ENCODE measurements at regions not wholly inside any gene's neighbourhood (a gene's known extent, or its start where the extent isn't known, plus 50 kb on each side); places are given as distances from the start of the nearest gene placed in this dataset.

DNA sequence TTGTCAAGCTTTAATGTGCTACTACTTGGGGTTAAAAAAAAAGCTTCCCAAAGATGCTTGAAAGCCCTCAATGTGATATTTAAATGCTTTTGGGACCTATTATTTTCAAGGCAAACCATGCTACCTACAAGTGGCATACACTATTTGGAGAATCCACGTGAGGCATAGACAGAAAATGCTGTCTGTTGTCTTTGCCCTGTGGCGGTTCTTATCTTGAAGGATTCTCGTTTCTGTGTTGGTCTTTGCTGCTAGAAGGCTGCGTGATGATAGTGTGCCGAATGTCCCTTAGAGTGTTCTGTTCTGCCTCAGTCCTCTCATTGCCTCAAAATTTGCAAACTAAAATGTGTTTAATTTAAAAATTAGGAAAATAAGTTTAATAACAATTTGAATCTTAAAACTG lies 356.2 kb upstream of the RARB start:
- H3K23ac ChIP-seq (ENCODE audit: insufficient read length) = no peak overlapping the region
- H3K79me2 ChIP-seq (ENCODE audit: control insufficient read depth in 1 of 2, insufficient read depth in 2 of 2, low read length in 2 of 2) = no peaks in the 10 kb centered on the region
- FAIRE-seq (no peak), DNase-seq (ENCODE audit: low read depth in 1 of 2, low spot score in 2 of 2) (no peak)
- no peak overlapping the region for H3K9ac ChIP-seq (replicated peaks in 1 of 4; ENCODE audit: extremely low read depth in 1 of 4, low read depth in 3 of 4, low read length in 3 of 4)
- TF ChIP-seq JUND (IDR thresholded peaks at IDR 0.05; ENCODE audit: low read length) (no peak), SP2 (IDR thresholded peaks at IDR 0.05; ENCODE audit: low read length) (no peak), GTF2F1 (IDR thresholded peaks at IDR 0.05; ENCODE audit: borderline replicate concordance, low read depth, low read length) (no peak), TEAD4 (IDR thresholded peaks at IDR 0.05; ENCODE audit: low read depth, low read length) (no peak), SRF (IDR thresholded peaks at IDR 0.05; ENCODE audit: low read depth, low read length) (no peak), SP1 (IDR thresholded peaks at IDR 0.05; ENCODE audit: low read depth, low read length) (no peak), SUZ12 (IDR thresholded peaks at IDR 0.05; ENCODE audit: low read length) (no peak), KDM1A (IDR thresholded peaks at IDR 0.05; ENCODE audit: borderline replicate concordance, low read length) (no peak), RBBP5 (IDR thresholded peaks at IDR 0.05; ENCODE audit: borderline replicate concordance, low read depth, low read length) (no peak), FOSL1 (IDR thresholded peaks at IDR 0.05; ENCODE audit: insufficient read depth, low read depth, low read length) (no peak)
- TF ChIP-seq, protein P1, sequence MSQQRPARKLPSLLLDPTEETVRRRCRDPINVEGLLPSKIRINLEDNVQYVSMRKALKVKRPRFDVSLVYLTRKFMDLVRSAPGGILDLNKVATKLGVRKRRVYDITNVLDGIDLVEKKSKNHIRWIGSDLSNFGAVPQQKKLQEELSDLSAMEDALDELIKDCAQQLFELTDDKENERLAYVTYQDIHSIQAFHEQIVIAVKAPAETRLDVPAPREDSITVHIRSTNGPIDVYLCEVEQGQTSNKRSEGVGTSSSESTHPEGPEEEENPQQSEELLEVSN (IDR thresholded peaks at IDR 0.05) = no peak
- TF ChIP-seq, protein P2, sequence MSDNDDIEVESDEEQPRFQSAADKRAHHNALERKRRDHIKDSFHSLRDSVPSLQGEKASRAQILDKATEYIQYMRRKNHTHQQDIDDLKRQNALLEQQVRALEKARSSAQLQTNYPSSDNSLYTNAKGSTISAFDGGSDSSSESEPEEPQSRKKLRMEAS (IDR thresholded peaks at IDR 0.05) = no peak
- H4K5ac ChIP-seq (ENCODE audit: insufficient read length, low read depth, low read length) = no peak overlapping the region
- H3K4me3 ChIP-seq (ENCODE audit: extremely low read depth in 1 of 4, insufficient read depth in 2 of 4, low read depth in 3 of 4, low read length in 4 of 4) = no peak overlapping the region
- H2BK120ac ChIP-seq (replicated peaks; ENCODE audit: low read depth, low read length) = no peak overlapping the region
- H2AFZ ChIP-seq (ENCODE audit: low read length) = no peak overlapping the region
- no peak overlapping the region for H4K8ac ChIP-seq (ENCODE audit: extremely low read depth, insufficient read depth, low read length)
- H3K18ac ChIP-seq (ENCODE audit: extremely low read depth, low read length) = no peak overlapping the region
- no peak overlapping the region for H2BK20ac ChIP-seq (ENCODE audit: low read length)
- CTCF ChIA-PET (ENCODE audit: partially characterized antibody) = interaction anchor here (0.7 to 1.3 kb wide), 3 partner anchors 10 to 371 kb away, joined by 3 to 4 read pairs (median 3); no protein-coding TSS in a partner anchor
- POLR2A ChIA-PET (ENCODE audit: partially characterized antibody) = no interaction called here
- no peak overlapping the region for H2BK12ac ChIP-seq (ENCODE audit: low read depth, low read length)
- H3K14ac ChIP-seq (ENCODE audit: insufficient read length) = no peak overlapping the region
- H3K27me3 ChIP-seq (replicated peaks in 1 of 4; ENCODE audit: control insufficient read depth in 3 of 4, extremely low read depth in 1 of 4, insufficient read depth in 3 of 4, low read length in 3 of 4) = no peaks in the 10 kb centered on the region
- H2BK15ac ChIP-seq (ENCODE audit: low read length) = no peak overlapping the region
- no peaks in the 10 kb centered on the region for H3K23me2 ChIP-seq (ENCODE audit: low read depth, low read length)
- no peak overlapping the region for H2BK5ac ChIP-seq (ENCODE audit: low read depth, low read length)
- H4K20me1 ChIP-seq (replicated peaks in 1 of 2; ENCODE audit: control insufficient read depth in 1 of 2, insufficient read depth in 2 of 2, low read length in 2 of 2) = peaks cover 0 to 2% of the 10 kb centered on the region in 2 experiments
- H3K4ac ChIP-seq (replicated peaks; ENCODE audit: insufficient read length, low read depth, low read length) = no peak overlapping the region
- H3K56ac ChIP-seq (replicated peaks; ENCODE audit: insufficient read length, low read depth, low read length) = no peak overlapping the region
- no peak overlapping the region for H2AK5ac ChIP-seq (ENCODE audit: low read depth, low read length)
- H3K27ac ChIP-seq (ENCODE audit: low read depth, low read length) = no peak overlapping the region
- 96% methylated on average over 5 of the region's 5 CpGs; no CpG with 5 or more reads in 1 of the 2 experiments for WGBS, 2 experiments (ENCODE audit: extremely low coverage in 1 of 2, insufficient coverage in 1 of 2, insufficient read length in 1 of 2, insufficient replicate concordance in 2 of 2, low coverage in 1 of 2, low lambda C conversion rate in 2 of 2, missing lambda C conversion rate in 1 of 2)
- no peak overlapping the region for H4K91ac ChIP-seq (replicated peaks; ENCODE audit: insufficient read length, low read length)
- H3K4me2 ChIP-seq (ENCODE audit: insufficient read depth in 1 of 2, low read depth in 2 of 2, low read length in 2 of 2) = no peak overlapping the region
- no peaks in the 10 kb centered on the region; a peak in 1 of 7 replicates for H3K4me1 ChIP-seq (replicated peaks in 1 of 4; ENCODE audit: control insufficient read depth in 3 of 4, insufficient read depth in 4 of 4, low read length in 3 of 4)
- no peaks in the 10 kb centered on the region for H3K79me1 ChIP-seq (ENCODE audit: low read depth, low read length)
- H3K9me3 ChIP-seq (ENCODE audit: insufficient read depth in 2 of 2, low read depth in 1 of 2, low read length in 1 of 2) = 0 out of 4 replicates have a peak, but pooled peaks cover 0 to 4% of the 10 kb centered on the region in 2 experiments
- H3K36me3 ChIP-seq (ENCODE audit: control insufficient read depth in 2 of 4, insufficient read depth in 4 of 4, low read length in 3 of 4) = no peaks in the 10 kb centered on the region

Measured in H1 (cell line).